Fibroblast of skin of scalp (primary cell): ENCODE measurements at regions not wholly inside any gene's neighbourhood (a gene's known extent, or its start where the extent isn't known, plus 50 kb on each side); places are given as distances from the start of the nearest gene placed in this dataset.
A peak's percentile ranks its signal among the peaks of the same experiment; 100 is the strongest.
"Not testable (repeated sequence)": the region's sequence is repeated elsewhere in the genome, so short reads cannot be mapped to it uniquely, and the experiment has no call there.

Source experiments
- DNase-seq: peaks from one replicate; pipeline ENCODE4 v3.0.0-alpha.2; 2013

GRCh38 chr9:135343837-135344522 is 135.6 kb upstream of the PPP1R26 start:
- DNase-seq, result peak; percentile 36

- no peak for DNase-seq
Observed at GRCh38 chr9:135344523-135344901, 135.1 kb upstream of the PPP1R26 start.

GRCh38 chr9:135344915-135345500 is 134.6 kb upstream of the PPP1R26 start:
- DNase-seq, result no peak

GRCh38 chr9:135345775-135346433 is 133.7 kb upstream of the PPP1R26 start:
- DNase-seq, result no peak

- DNase-seq, result no peak
Observed at GRCh38 chr9:135346438-135347050, 133.0 kb upstream of the PPP1R26 start.

- no peak for DNase-seq
Observed at GRCh38 chr9:135347461-135347860, 132.1 kb upstream of the PPP1R26 start.

- DNase-seq, result no peak
Observed at GRCh38 chr9:135348076-135348787, 131.3 kb upstream of the PPP1R26 start.

- no peak for DNase-seq
Observed at GRCh38 chr9:135348788-135349150, 130.8 kb upstream of the PPP1R26 start.

GRCh38 chr9:135349212-135350002 is 130.2 kb upstream of the PPP1R26 start:
- no peak for DNase-seq

- no peak for DNase-seq
Observed at GRCh38 chr9:135350003-135350315, 129.6 kb upstream of the PPP1R26 start.

GRCh38 chr9:135353935-135354334 is 125.6 kb upstream of the PPP1R26 start:
- DNase-seq, result no peak

- DNase-seq, result no peak
Observed at GRCh38 chr9:135355521-135356011, 124.0 kb upstream of the PPP1R26 start.

GRCh38 chr9:135356021-135356420 is 123.6 kb upstream of the PPP1R26 start:
- DNase-seq, result no peak

- DNase-seq, result no peak
Observed at GRCh38 chr9:135356796-135357195, 122.8 kb upstream of the PPP1R26 start.

- DNase-seq, result no peak
Observed at GRCh38 chr9:135357863-135358551, 121.6 kb upstream of the PPP1R26 start.

- no peak for DNase-seq
Observed at GRCh38 chr9:135358552-135358940, 121.0 kb upstream of the PPP1R26 start.

- DNase-seq, result no peak
Observed at GRCh38 chr9:135359764-135360163, 119.8 kb upstream of the PPP1R26 start.

- no peak for DNase-seq
Observed at GRCh38 chr9:135360617-135361016, 119.0 kb upstream of the PPP1R26 start.

- DNase-seq, result not testable (repeated sequence)
Observed at GRCh38 chr9:135361668-135362067, 117.9 kb upstream of the PPP1R26 start.

GRCh38 chr9:135363596-135363995 is 116.0 kb upstream of the PPP1R26 start:
- no peak for DNase-seq

- no peak for DNase-seq
Observed at GRCh38 chr9:135365013-135365768, 114.4 kb upstream of the PPP1R26 start.
